SK-N-SH treated with all-trans-retinoic acid at 6 μM for 48 hours (cell line): ENCODE measurements at regions not wholly inside any gene's neighbourhood (a gene's known extent, or its start where the extent isn't known, plus 50 kb on each side); places are given as distances from the start of the nearest gene placed in this dataset.
"Not testable (repeated sequence)": the region's sequence is repeated elsewhere in the genome, so short reads cannot be mapped to it uniquely, and the experiment has no call there.

Experiments used
- ARNTL ChIP-seq: fragments of 450-650 bp; formaldehyde crosslinking; IDR thresholded peaks from 2 replicates; pipeline ENCODE4 v1.5.0; 2020; ENCODE audit warnings: low read depth, mild to moderate bottlenecking, moderate library complexity, borderline replicate concordance
- BACH2 ChIP-seq: fragments of 250-450 bp; sonication (Bioruptor Pico); IDR thresholded peaks from 2 replicates; pipeline ENCODE4 v1.9.0; 2021; ENCODE audit warnings: mild to moderate bottlenecking, borderline replicate concordance
- CSDC2 ChIP-seq: fragments of 250-450 bp; sonication (Bioruptor Pico); IDR thresholded peaks from 2 replicates; pipeline ENCODE4 v1.5.0; 2020; ENCODE audit warnings: mild to moderate bottlenecking, moderate library complexity
- OSR1 ChIP-seq: fragments of 250-450 bp; sonication (Bioruptor Pico); IDR thresholded peaks from 2 replicates; pipeline ENCODE4 v1.8.0; 2022; ENCODE audit warnings: moderate library complexity, mild to moderate bottlenecking, inconsistent platforms
- RARB ChIP-seq: fragments of 250-450 bp; sonication (Bioruptor Pico); IDR thresholded peaks from 2 replicates; pipeline ENCODE4 v1.8.0; 2021; ENCODE audit warnings: mild to moderate bottlenecking, moderate library complexity
- TCF4 ChIP-seq: fragments of 250-450 bp; sonication (Bioruptor Pico); IDR thresholded peaks from 2 replicates; pipeline ENCODE4 v1.8.0; 2021; ENCODE audit warnings: mild to moderate bottlenecking, moderate library complexity, borderline replicate concordance
- TOX ChIP-seq: fragments of 250-450 bp; sonication (Bioruptor Pico); IDR thresholded peaks from 2 replicates; pipeline ENCODE4 v1.8.0; 2021; ENCODE audit warnings: mild to moderate bottlenecking, moderate library complexity, borderline replicate concordance
- ZC3H10 ChIP-seq: fragments of 250-450 bp; sonication (Bioruptor Pico); IDR thresholded peaks from 2 replicates; pipeline ENCODE4 v1.5.1; 2021; ENCODE audit warnings: mild to moderate bottlenecking, moderate library complexity
- ZFP3 ChIP-seq: fragments of 250-450 bp; sonication (Bioruptor Pico); IDR thresholded peaks from 2 replicates; pipeline ENCODE4 v1.5.0; 2020; ENCODE audit warnings: mild to moderate bottlenecking, moderate library complexity
- ZNF565 ChIP-seq: fragments of 450-650 bp; formaldehyde crosslinking; conservative IDR thresholded peaks from 2 replicates; pipeline ENCODE4 v1.5.0; 2020; ENCODE audit warnings: low read depth, mild to moderate bottlenecking, moderate library complexity
- ZNF70 ChIP-seq: fragments of 450-650 bp; formaldehyde crosslinking; IDR thresholded peaks from 2 replicates; pipeline ENCODE4 v1.5.0; 2020; ENCODE audit warnings: mild to moderate bottlenecking, moderate library complexity
- TF ChIP-seq, protein P1 (sequence below): fragments of 250-450 bp; sonication (Bioruptor Pico); IDR thresholded peaks from 2 replicates; pipeline ENCODE4 v1.5.1; 2020; ENCODE audit warnings: low read depth, mild to moderate bottlenecking, moderate library complexity
- TF ChIP-seq, protein P2 (sequence below): fragments of 250-450 bp; sonication (Bioruptor Pico); IDR thresholded peaks from 2 replicates; pipeline ENCODE4 v1.8.0; 2020; ENCODE audit warnings: mild to moderate bottlenecking, moderate library complexity, borderline replicate concordance

DNA sequence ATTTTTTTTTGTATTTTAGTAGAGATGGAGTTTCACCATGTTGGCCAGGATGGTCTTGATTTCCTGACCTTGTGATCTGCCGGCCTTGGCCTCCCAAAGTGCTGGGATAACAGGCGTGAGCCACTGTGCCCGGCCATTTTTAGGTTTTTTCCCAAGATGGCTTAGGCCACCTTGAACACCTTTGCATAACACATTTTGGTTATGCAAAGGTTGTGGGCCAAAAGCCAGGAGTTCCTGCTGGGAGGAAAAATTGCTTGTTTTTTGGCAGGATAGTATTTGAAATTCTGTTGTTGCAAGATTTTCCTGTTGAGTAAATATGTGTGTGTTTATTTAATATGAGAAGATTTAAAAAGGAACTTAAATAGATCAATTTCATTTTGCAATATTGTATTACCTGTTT, 65.3 kb upstream of the KCNJ18 start:
- TF ChIP-seq, protein P1, sequence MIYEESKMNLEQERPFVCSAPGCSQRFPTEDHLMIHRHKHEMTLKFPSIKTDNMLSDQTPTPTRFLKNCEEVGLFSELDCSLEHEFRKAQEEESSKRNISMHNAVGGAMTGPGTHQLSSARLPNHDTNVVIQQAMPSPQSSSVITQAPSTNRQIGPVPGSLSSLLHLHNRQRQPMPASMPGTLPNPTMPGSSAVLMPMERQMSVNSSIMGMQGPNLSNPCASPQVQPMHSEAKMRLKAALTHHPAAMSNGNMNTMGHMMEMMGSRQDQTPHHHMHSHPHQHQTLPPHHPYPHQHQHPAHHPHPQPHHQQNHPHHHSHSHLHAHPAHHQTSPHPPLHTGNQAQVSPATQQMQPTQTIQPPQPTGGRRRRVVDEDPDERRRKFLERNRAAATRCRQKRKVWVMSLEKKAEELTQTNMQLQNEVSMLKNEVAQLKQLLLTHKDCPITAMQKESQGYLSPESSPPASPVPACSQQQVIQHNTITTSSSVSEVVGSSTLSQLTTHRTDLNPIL (CRISPR knock-in tag), result not testable (repeated sequence)
- TF ChIP-seq TCF4 (CRISPR knock-in tag); BACH2 (CRISPR knock-in tag); ZNF565; ZC3H10 (CRISPR knock-in tag); RARB (CRISPR knock-in tag); OSR1 (CRISPR knock-in tag); ZFP3; TOX (CRISPR knock-in tag); ZNF70 (CRISPR knock-in tag); CSDC2; ARNTL (CRISPR knock-in tag): not testable (repeated sequence)
- TF ChIP-seq, protein P2, sequence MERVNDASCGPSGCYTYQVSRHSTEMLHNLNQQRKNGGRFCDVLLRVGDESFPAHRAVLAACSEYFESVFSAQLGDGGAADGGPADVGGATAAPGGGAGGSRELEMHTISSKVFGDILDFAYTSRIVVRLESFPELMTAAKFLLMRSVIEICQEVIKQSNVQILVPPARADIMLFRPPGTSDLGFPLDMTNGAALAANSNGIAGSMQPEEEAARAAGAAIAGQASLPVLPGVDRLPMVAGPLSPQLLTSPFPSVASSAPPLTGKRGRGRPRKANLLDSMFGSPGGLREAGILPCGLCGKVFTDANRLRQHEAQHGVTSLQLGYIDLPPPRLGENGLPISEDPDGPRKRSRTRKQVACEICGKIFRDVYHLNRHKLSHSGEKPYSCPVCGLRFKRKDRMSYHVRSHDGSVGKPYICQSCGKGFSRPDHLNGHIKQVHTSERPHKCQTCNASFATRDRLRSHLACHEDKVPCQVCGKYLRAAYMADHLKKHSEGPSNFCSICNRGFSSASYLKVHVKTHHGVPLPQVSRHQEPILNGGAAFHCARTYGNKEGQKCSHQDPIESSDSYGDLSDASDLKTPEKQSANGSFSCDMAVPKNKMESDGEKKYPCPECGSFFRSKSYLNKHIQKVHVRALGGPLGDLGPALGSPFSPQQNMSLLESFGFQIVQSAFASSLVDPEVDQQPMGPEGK (CRISPR knock-in tag), result not testable (repeated sequence)
